HG03558 (cell line): ENCODE measurements at regions not wholly inside any gene's neighbourhood (a gene's known extent, or its start where the extent isn't known, plus 50 kb on each side); places are given as distances from the start of the nearest gene placed in this dataset.
"Not testable (repeated sequence)": the region's sequence is repeated elsewhere in the genome, so short reads cannot be mapped to it uniquely, and the experiment has no call there.

ENCODE experiments used
- ATAC-seq: cut with Tn5 transposase; IDR thresholded peaks from one replicate; pipeline ENCODE4 v1.9.1; 2021; ENCODE audit warnings: moderate number of reproducible peaks; ENCODE audit not compliant: unreplicated experiment; ENCODE audit errors: extremely low read depth

DNA sequence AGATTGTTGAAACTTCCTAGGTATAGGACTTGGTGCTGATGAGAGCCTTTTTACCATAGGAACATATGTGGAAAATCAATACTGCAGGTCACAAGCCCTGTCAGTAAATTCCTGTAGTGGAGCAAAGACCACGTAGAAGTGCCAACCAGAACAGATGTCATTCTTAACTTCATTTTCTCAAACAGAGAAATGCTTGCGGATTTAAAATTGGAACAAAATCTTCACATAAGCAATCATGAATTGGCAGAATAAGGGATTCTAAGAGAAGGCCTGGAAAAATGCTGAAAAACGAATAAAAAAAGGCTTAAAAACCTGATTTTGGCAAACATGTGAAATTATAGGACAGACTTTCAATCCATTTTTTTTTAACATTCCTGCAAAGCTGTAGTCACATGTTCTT is 80.8 kb upstream of the SMIM30 start:
- ATAC-seq = no peak

DNA sequence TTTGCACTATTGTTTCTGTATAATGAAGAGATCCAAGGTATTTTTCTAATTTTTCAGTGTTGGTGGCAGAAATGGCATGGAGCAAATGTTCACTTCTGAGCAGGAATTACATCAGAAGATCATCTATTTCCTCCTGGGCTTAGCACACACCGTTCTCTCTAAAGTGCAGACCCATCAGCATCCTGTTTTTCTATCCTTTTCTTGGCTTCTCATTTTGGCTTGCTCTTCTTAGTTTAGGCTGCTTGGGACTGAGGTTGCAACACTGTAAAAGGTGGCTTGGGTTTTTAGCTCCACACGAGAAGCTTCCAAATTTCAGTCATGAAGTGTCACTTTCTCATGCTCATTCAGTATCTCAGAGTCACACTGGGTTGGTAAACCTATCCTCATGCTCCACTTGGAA is 79.9 kb upstream of the SMIM30 start:
- no peak for ATAC-seq

GRCh38 chr7:113197274-113197673 is 78.9 kb upstream of the SMIM30 start:
- no peak for ATAC-seq

GRCh38 chr7:113188396-113188795 is 70.0 kb upstream of the SMIM30 start:
- no peak for ATAC-seq

- no peak for ATAC-seq
Measured at GRCh38 chr7:113179313-113179712, 61.0 kb upstream of the SMIM30 start.

GRCh38 chr7:113176836-113177235 is 58.5 kb upstream of the SMIM30 start:
- ATAC-seq = no peak

DNA sequence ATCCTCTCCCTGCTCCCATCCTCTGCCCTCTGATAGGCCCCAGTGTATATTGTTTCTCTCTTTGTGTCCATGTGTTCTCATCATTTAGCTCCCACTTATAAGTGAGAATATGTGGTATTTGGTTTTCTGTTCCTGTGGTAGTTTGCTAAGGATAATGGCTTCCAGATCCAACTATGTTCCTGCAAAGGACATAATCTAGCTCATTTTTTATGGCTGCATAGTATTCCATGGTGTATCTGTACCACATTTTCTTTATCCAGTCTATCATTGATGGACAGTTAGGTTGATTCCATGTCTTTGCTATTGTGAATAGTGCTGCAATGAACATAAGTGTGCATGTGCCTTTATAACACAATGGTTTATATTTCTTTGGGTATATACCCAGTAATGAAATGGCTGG is 57.8 kb upstream of the SMIM30 start:
- ATAC-seq = not testable (repeated sequence)

- no peak for ATAC-seq
Measured at GRCh38 chr7:113175525-113176104, 57.3 kb upstream of the SMIM30 start.

DNA sequence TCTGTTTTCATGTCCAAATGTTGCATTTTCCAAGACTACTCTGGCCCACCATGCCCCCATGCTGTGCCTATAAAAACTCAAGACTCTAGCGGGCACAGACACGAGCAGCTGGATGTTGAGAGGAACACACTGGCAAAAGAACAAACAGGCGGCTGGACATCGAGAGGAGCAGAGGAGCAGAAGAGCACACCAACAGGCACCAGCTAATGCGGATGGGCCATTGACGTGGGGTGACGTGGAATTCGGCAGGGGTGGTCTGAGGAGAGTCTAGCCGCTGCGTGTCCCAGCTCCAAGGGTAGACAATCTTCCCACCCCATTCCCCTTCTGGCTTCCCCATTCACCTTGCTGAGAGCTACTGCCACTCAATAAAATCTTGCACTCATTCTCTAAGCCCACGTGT is 54.4 kb upstream of the SMIM30 start:
- ATAC-seq = no peak

DNA sequence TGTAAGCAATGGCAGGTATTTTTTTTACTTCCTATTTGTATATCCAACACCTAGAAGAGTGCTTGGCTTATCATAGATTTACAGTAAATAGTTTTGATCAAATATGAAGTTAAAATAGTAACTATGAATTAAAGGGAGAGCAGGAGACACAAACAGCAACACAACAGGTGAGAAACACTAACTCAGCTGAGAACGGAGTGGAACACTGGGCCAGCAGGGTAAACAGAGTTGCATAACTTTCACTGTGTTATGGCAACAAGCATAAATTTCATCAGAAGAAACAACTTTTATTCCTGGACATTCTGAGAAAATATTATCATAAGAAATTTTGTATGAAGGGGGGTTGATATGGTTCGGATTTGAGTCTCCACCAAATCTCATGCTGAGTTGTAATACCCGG is 52.2 kb upstream of the SMIM30 start:
- no peak for ATAC-seq
